ENCODE measurements at regions not wholly inside any gene's neighbourhood (a gene's known extent, or its start where the extent isn't known, plus 50 kb on each side); places are given as distances from the start of the nearest gene placed in this dataset.
"Not testable (repeated sequence)": the region's sequence is repeated elsewhere in the genome, so short reads cannot be mapped to it uniquely, and the experiment has no call there.

DNA sequence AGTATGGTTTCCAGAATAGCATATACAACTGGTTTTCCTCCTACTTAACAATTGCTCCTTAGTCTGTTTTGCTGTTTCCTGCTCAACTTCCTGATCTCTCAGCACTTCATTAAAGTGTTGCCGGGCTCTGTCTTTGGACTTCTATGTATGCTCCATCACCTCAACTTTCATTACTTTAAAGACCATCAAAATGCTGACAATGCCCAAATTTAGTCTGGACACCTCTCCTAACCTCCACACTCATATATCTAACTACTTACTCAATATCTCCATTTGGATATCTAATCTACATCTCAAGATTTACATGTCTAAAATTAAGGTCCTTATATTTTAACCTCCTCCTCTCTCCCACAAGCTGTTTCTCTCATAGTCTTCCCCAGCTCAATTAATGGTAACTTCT, 54.4 kb upstream of the LGR5 start:
- no peak for TF ChIP-seq POLR2A (IDR thresholded peaks at IDR 0.05)
- TF ChIP-seq, protein P1, sequence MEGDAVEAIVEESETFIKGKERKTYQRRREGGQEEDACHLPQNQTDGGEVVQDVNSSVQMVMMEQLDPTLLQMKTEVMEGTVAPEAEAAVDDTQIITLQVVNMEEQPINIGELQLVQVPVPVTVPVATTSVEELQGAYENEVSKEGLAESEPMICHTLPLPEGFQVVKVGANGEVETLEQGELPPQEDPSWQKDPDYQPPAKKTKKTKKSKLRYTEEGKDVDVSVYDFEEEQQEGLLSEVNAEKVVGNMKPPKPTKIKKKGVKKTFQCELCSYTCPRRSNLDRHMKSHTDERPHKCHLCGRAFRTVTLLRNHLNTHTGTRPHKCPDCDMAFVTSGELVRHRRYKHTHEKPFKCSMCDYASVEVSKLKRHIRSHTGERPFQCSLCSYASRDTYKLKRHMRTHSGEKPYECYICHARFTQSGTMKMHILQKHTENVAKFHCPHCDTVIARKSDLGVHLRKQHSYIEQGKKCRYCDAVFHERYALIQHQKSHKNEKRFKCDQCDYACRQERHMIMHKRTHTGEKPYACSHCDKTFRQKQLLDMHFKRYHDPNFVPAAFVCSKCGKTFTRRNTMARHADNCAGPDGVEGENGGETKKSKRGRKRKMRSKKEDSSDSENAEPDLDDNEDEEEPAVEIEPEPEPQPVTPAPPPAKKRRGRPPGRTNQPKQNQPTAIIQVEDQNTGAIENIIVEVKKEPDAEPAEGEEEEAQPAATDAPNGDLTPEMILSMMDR (IDR thresholded peaks at IDR 0.05), result no peak
- H3K27me3 ChIP-seq, result no peaks in the 10 kb centered on the region
- DNase-seq, result no peak
- H3K27ac ChIP-seq, result no peak overlapping the region
- no peaks in the 10 kb centered on the region for H3K36me3 ChIP-seq
- H3K4me1 ChIP-seq, result no peaks in the 10 kb centered on the region
- no peak overlapping the region for H3K4me3 ChIP-seq
- H3K9me3 ChIP-seq, result no peaks in the 10 kb centered on the region

DNA sequence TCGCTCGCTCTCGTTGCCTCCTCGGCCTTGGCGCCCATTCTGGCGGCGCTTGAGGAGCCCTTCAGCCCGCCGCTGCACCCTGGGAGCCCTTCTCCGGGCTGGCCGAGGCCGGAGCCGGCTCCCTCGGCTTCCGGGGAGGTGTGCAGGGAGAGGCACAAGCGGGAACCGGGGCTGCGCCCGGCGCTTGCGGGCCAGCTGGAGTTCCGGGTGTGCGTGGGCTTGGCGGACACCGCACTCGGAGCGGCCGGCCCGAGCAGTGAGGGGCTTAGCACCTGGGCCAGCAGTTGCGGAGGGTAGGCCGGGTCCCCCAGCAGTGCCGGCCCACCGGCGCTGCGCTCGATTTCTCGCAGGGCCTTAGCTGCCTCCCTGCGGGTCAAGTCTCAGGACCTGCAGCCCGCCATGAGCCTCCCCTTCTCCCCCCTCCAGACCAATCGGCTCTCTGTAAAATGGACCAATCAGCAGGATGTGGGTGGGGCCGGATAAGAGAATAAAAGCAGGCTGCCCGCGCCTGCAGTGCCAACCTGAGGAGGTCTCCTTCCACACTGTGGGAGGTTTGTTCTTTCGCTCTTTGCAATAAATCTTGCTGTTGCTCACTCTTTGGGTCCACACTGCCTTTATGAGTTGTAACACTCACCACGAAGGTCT, 62.8 kb upstream of the LGR5 start:
- not testable (repeated sequence) for H3K4me3 ChIP-seq, H3K4me1 ChIP-seq, H3K27me3 ChIP-seq, H3K27ac ChIP-seq, H3K36me3 ChIP-seq, H3K9me3 ChIP-seq, DNase-seq

DNA sequence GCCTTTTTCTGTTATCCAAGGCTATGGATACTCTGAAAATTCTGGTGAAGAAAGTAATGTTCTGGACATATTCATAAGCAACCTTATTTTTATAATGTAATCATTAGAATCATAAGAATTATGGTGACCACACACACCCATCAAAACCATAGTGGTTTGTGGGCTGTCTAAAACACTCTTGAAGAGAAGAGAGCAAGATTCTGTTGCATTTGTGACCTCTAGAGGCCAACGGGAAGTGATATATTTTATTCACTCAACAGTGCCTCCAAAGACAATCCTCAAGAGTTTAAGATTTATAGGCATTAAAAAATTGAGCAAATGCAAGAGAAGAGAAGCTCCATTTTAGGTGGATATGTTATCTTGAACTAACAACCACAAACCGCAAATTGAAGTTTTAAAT, 68.5 kb upstream of the LGR5 start:
- Histone ChIP-seq H3K36me3 (no peaks in the 10 kb centered on the region), H3K27me3 (no peaks in the 10 kb centered on the region), H3K27ac (no peak overlapping the region), H3K4me1 (no peaks in the 10 kb centered on the region), H3K4me3 (no peak overlapping the region), H3K9me3 (no peaks in the 10 kb centered on the region)
- DNase-seq, result no peak
- TF ChIP-seq POLR2A (IDR thresholded peaks at IDR 0.05), result no peak
- TF ChIP-seq, protein P1 (IDR thresholded peaks at IDR 0.05), result peak in 4 of 6 experiments; percentile 10 to 38 (median 34)

DNA sequence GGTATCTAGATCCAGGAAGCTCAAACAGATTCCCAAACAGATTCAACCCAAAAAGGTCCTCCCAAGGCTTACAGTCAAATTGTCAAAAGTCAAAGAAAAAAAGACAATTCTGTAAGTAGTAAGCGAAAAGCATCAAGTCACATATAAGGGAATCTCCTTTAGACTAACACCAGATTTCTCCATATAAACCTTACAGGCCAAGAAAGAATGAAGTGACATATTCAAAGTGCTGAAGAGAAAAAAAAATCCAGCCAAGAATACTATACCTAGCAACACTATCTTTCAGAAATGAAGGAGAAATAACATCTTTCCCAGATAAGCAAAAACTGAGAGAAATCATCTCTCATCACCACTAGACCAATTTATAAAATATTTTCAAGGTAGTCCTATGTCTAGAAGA, 79.6 kb upstream of the LGR5 start:
- Histone ChIP-seq H3K9me3 (peaks cover 0 to 4% (median 0%) of the 10 kb centered on the region in 4 donors), H3K4me1 (no peaks in the 10 kb centered on the region), H3K4me3 (no peak overlapping the region), H3K27ac (no peak overlapping the region), H3K36me3 (no peaks in the 10 kb centered on the region), H3K27me3 (no peaks in the 10 kb centered on the region)
- DNase-seq, result no peak
- no peak for TF ChIP-seq POLR2A (IDR thresholded peaks at IDR 0.05)
- TF ChIP-seq, protein P1 (IDR thresholded peaks at IDR 0.05), result no peak

DNA sequence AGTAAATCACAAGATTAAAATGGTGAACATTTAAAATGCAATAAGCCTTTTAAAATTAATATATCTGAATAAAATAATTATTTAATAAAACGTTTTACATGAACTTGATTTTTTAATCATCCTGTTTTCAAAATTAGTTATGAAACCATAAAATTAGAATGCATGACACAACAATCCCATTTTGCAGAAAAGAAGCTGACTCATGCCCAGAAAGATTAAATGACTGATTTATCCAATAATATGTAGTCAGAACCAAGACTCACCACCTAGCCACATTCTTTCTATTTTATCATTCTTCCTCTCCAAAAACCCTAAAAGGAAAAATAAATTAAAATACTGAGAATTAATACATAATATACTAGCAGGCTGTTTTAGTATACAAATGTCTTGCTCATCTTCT, 83.0 kb upstream of the LGR5 start:
- Histone ChIP-seq H3K9me3 (peaks cover 0 to 4% (median 0%) of the 10 kb centered on the region in 4 donors), H3K36me3 (no peaks in the 10 kb centered on the region), H3K27ac (no peak overlapping the region), H3K4me3 (no peak overlapping the region), H3K27me3 (no peaks in the 10 kb centered on the region), H3K4me1 (no peaks in the 10 kb centered on the region)
- TF ChIP-seq, protein P1 (IDR thresholded peaks at IDR 0.05), result no peak
- TF ChIP-seq POLR2A (IDR thresholded peaks at IDR 0.05), result no peak
- DNase-seq, result no peak

DNA sequence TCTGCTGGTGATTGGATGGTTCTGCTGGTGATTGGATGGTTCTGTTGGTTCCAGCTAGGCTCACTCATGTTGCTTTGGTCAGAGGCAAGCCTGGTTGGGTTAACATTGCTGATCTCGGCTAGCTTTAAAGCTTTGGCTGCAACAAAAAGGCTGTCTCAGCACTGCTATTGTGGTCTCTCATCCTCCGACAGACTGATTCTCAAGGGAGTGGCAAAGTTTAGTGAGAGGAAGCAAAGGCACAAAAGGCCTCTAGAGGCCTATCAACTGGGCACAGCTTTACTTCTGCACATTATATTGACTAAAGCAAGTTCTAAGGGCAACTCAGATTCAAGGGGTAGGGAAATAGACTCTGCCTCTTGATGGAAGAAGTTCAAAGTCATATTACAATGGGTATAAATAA, 84.7 kb upstream of the LGR5 start:
- Histone ChIP-seq H3K9me3 (no peaks in the 10 kb centered on the region), H3K4me3 (no peak overlapping the region), H3K27ac (no peak overlapping the region), H3K36me3 (no peaks in the 10 kb centered on the region), H3K4me1 (no peaks in the 10 kb centered on the region), H3K27me3 (no peaks in the 10 kb centered on the region)
- no peak for DNase-seq
- TF ChIP-seq, protein P1 (IDR thresholded peaks at IDR 0.05), result no peak
- no peak for TF ChIP-seq POLR2A (IDR thresholded peaks at IDR 0.05)

All from Peyer's patch (tissue), 4 donors.